Panc1 (cell line): ENCODE measurements at regions not wholly inside any gene's neighbourhood (a gene's known extent, or its start where the extent isn't known, plus 50 kb on each side); places are given as distances from the start of the nearest gene placed in this dataset.

ENCODE experiments used
- CTCF ChIP-seq: fragments of 450-650 bp; IDR thresholded peaks from 2 replicates; pipeline ENCODE4 v1.5.1; 2017; ENCODE audit warnings: mild to moderate bottlenecking
- TF ChIP-seq, protein P1 (sequence below), 2 experiments: IDR thresholded peaks; 2 replicates each; pipeline ENCODE4 v1.6.1; 2011 to 2012; ENCODE audit warnings: low read depth in 2 of 2, control low read depth in 1 of 2, low read length in 1 of 2, mild to moderate bottlenecking in 1 of 2, moderate library complexity in 1 of 2; ENCODE audit not compliant: insufficient read depth in 1 of 2

GRCh38 chr1:229948438-229948837 is 118.6 kb upstream of the GALNT2 start:
- TF ChIP-seq, protein P1, sequence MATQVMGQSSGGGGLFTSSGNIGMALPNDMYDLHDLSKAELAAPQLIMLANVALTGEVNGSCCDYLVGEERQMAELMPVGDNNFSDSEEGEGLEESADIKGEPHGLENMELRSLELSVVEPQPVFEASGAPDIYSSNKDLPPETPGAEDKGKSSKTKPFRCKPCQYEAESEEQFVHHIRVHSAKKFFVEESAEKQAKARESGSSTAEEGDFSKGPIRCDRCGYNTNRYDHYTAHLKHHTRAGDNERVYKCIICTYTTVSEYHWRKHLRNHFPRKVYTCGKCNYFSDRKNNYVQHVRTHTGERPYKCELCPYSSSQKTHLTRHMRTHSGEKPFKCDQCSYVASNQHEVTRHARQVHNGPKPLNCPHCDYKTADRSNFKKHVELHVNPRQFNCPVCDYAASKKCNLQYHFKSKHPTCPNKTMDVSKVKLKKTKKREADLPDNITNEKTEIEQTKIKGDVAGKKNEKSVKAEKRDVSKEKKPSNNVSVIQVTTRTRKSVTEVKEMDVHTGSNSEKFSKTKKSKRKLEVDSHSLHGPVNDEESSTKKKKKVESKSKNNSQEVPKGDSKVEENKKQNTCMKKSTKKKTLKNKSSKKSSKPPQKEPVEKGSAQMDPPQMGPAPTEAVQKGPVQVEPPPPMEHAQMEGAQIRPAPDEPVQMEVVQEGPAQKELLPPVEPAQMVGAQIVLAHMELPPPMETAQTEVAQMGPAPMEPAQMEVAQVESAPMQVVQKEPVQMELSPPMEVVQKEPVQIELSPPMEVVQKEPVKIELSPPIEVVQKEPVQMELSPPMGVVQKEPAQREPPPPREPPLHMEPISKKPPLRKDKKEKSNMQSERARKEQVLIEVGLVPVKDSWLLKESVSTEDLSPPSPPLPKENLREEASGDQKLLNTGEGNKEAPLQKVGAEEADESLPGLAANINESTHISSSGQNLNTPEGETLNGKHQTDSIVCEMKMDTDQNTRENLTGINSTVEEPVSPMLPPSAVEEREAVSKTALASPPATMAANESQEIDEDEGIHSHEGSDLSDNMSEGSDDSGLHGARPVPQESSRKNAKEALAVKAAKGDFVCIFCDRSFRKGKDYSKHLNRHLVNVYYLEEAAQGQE (IDR thresholded peaks at IDR 0.05; ENCODE audit: insufficient read depth in 1 of 2, low read depth in 2 of 2, low read length in 1 of 2), result no peak
- TF ChIP-seq CTCF, result no peak
